ENCODE measurements at regions not wholly inside any gene's neighbourhood (a gene's known extent, or its start where the extent isn't known, plus 50 kb on each side); places are given as distances from the start of the nearest gene placed in this dataset.

GRCh38 chr5:57711471-57711870, 228.9 kb upstream of the ACTBL2 start:
- TF ChIP-seq, protein P1, sequence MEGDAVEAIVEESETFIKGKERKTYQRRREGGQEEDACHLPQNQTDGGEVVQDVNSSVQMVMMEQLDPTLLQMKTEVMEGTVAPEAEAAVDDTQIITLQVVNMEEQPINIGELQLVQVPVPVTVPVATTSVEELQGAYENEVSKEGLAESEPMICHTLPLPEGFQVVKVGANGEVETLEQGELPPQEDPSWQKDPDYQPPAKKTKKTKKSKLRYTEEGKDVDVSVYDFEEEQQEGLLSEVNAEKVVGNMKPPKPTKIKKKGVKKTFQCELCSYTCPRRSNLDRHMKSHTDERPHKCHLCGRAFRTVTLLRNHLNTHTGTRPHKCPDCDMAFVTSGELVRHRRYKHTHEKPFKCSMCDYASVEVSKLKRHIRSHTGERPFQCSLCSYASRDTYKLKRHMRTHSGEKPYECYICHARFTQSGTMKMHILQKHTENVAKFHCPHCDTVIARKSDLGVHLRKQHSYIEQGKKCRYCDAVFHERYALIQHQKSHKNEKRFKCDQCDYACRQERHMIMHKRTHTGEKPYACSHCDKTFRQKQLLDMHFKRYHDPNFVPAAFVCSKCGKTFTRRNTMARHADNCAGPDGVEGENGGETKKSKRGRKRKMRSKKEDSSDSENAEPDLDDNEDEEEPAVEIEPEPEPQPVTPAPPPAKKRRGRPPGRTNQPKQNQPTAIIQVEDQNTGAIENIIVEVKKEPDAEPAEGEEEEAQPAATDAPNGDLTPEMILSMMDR (IDR thresholded peaks at IDR 0.05; ENCODE audit: borderline replicate concordance, extremely low read depth, low read length, poor library complexity, severe bottlenecking), result no peak
- no peak for TF ChIP-seq EZH2 (IDR thresholded peaks at IDR 0.05; ENCODE audit: borderline replicate concordance, low read depth, low read length, severe bottlenecking)
